ENCODE measurements at regions not wholly inside any gene's neighbourhood (a gene's known extent, or its start where the extent isn't known, plus 50 kb on each side); places are given as distances from the start of the nearest gene placed in this dataset.
A peak's percentile ranks its signal among the peaks of the same experiment; 100 is the strongest.

DNA sequence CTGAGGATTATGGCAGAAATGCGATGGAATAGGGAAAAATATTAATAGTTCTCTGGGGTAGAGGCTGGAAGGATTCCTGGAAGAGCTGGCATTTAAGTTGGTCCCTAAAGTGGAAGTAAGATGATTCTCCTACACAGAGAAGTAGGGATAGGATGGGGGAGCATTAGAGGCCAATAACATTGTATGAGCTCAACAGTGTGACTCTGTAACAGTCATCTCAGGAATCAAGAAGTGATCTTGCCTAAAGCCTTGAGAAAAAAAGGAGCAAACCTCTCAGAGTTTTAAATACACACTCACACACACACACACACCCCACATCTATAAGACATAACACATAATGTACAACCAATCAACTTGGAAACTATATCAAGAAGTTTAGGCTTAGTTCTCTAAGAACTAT lies 117.7 kb upstream of the CDK1 start:
- Histone ChIP-seq H3K4me3 (ENCODE audit: low read length) (no peak overlapping the region), H3K79me2 (ENCODE audit: low read length) (no peaks in the 10 kb centered on the region), H3K4me2 (ENCODE audit: low read length) (no peak overlapping the region), H3K9ac (ENCODE audit: low read length) (no peak overlapping the region), H3K36me3 (replicated peaks; ENCODE audit: low read depth, low read length) (no peaks in the 10 kb centered on the region), H3K4me1 (ENCODE audit: low read length) (no peaks in the 10 kb centered on the region), H3K27me3 (ENCODE audit: low read depth, low read length) (no peaks in the 10 kb centered on the region), H2AFZ (ENCODE audit: low read depth, low read length) (no peak overlapping the region), H3K9me3 (ENCODE audit: insufficient read depth, low read length) (no peaks in the 10 kb centered on the region), H4K20me1 (ENCODE audit: insufficient read depth, low read length) (no peaks in the 10 kb centered on the region), H3K27ac (ENCODE audit: low read length) (no peak overlapping the region)
- no peak for TF ChIP-seq EZH2phosphoT487 (IDR thresholded peaks at IDR 0.05; ENCODE audit: low read depth)
- TF ChIP-seq, protein P1, sequence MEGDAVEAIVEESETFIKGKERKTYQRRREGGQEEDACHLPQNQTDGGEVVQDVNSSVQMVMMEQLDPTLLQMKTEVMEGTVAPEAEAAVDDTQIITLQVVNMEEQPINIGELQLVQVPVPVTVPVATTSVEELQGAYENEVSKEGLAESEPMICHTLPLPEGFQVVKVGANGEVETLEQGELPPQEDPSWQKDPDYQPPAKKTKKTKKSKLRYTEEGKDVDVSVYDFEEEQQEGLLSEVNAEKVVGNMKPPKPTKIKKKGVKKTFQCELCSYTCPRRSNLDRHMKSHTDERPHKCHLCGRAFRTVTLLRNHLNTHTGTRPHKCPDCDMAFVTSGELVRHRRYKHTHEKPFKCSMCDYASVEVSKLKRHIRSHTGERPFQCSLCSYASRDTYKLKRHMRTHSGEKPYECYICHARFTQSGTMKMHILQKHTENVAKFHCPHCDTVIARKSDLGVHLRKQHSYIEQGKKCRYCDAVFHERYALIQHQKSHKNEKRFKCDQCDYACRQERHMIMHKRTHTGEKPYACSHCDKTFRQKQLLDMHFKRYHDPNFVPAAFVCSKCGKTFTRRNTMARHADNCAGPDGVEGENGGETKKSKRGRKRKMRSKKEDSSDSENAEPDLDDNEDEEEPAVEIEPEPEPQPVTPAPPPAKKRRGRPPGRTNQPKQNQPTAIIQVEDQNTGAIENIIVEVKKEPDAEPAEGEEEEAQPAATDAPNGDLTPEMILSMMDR (IDR thresholded peaks at IDR 0.05; ENCODE audit: low read depth, low read length), result no peak

DNA sequence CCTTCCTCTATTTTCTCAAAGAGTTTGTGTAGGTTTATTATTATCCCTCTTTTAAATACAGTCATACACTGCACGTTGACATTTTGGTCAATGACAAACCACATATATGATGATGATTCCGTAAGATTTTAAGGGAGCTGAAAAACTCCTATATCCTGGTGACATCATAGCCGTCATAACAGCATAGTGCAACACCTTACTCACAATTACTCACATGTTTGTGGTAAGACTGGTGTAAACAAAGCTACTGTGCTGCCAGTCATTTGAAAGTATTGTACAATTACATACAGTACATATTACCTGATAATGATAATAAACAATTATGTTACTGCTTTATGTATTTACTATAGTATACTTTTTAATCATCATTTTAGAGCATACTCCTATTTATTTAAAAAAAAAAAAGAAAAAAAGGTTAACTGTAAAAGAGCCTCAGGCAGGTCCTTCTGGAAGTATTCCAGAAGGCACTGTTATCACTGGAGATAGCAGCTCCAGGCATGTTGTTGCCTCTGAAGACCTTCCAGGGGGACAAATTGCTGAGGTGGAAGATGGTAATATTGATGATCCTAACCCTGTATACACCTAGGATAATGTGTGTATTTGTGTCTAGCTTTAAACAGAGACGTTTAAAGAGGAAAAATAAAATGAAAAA lies 123.3 kb upstream of the CDK1 start:
- H3K4me3 ChIP-seq (ENCODE audit: low read length), result no peak overlapping the region
- H3K4me1 ChIP-seq (ENCODE audit: low read length), result peaks cover 13% of the 10 kb centered on the region
- no peaks in the 10 kb centered on the region for H3K27me3 ChIP-seq (ENCODE audit: low read depth, low read length)
- H3K79me2 ChIP-seq (ENCODE audit: low read length), result no peaks in the 10 kb centered on the region
- no peaks in the 10 kb centered on the region for H3K9me3 ChIP-seq (ENCODE audit: insufficient read depth, low read length)
- no peaks in the 10 kb centered on the region for H4K20me1 ChIP-seq (ENCODE audit: insufficient read depth, low read length)
- H3K9ac ChIP-seq (ENCODE audit: low read length), result no peak overlapping the region
- no peaks in the 10 kb centered on the region for H3K36me3 ChIP-seq (replicated peaks; ENCODE audit: low read depth, low read length)
- H3K27ac ChIP-seq (ENCODE audit: low read length), result no peak overlapping the region
- H3K4me2 ChIP-seq (ENCODE audit: low read length), result no peak overlapping the region
- H2AFZ ChIP-seq (ENCODE audit: low read depth, low read length), result no peak overlapping the region
- TF ChIP-seq EZH2phosphoT487 (IDR thresholded peaks at IDR 0.05; ENCODE audit: low read depth), result no peak
- TF ChIP-seq, protein P1 (IDR thresholded peaks at IDR 0.05; ENCODE audit: low read depth, low read length), result no peak

DNA sequence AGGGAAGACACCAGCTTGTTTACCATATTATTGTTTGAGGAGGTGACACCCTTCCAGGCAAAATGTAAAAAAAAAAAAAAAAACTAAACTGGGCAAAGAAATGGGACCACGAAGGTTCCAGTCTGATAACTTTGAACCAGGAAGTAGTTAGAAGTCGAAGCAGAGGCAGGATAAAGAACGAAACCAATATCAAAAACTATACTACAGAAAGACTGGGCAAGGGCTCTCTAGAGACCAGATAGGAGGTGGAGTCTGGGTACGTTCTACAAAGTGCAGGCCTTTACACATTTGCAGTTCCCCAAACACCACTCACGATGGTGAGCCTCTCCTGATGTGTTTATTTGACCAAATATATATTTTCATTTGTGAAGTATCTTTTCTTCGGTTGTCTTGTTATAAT lies 125.7 kb upstream of the CDK1 start:
- Histone ChIP-seq H3K4me2 (ENCODE audit: low read length) (peak overlapping the region; percentile 30), H3K4me1 (ENCODE audit: low read length) (peaks cover 13% of the 10 kb centered on the region), H3K27me3 (ENCODE audit: low read depth, low read length) (no peaks in the 10 kb centered on the region), H2AFZ (ENCODE audit: low read depth, low read length) (peak overlapping the region; percentile 46; the same call in 1 of the 2 replicates), H3K27ac (ENCODE audit: low read length) (no peak overlapping the region), H3K9ac (ENCODE audit: low read length) (no peak overlapping the region), H3K4me3 (ENCODE audit: low read length) (peak overlapping the region; percentile 31; the same call in 1 of the 2 replicates), H3K9me3 (ENCODE audit: insufficient read depth, low read length) (no peaks in the 10 kb centered on the region), H4K20me1 (ENCODE audit: insufficient read depth, low read length) (no peaks in the 10 kb centered on the region), H3K36me3 (replicated peaks; ENCODE audit: low read depth, low read length) (no peaks in the 10 kb centered on the region), H3K79me2 (ENCODE audit: low read length) (no peaks in the 10 kb centered on the region)
- TF ChIP-seq, protein P1 (IDR thresholded peaks at IDR 0.05; ENCODE audit: low read depth, low read length), result no peak
- TF ChIP-seq EZH2phosphoT487 (IDR thresholded peaks at IDR 0.05; ENCODE audit: low read depth), result no peak

DNA sequence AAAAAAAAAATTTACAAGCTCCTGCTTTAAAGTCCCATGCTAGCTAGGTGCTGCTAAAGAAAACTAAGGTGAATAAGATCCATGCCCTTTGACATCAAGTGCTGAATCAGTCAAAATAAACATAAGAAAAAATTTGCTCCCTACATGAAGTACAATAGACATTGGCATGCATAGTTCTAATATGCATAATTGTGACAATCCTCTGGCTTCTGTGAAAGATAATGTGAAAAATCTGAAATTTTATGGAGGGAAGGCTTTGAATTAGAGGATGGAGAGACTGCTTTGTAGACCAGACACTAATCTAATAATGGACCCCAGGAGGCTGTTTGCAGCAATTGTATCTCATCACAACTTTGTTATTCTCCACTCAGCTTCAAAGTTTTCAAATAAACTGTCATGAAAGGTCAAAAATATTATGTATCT lies 127.9 kb upstream of the CDK1 start:
- Histone ChIP-seq H2AFZ (ENCODE audit: low read depth, low read length) (no peak overlapping the region), H3K79me2 (ENCODE audit: low read length) (no peaks in the 10 kb centered on the region), H3K9ac (ENCODE audit: low read length) (no peak overlapping the region), H3K27me3 (ENCODE audit: low read depth, low read length) (no peaks in the 10 kb centered on the region), H3K4me3 (ENCODE audit: low read length) (no peak overlapping the region), H4K20me1 (ENCODE audit: insufficient read depth, low read length) (no peaks in the 10 kb centered on the region), H3K27ac (ENCODE audit: low read length) (no peak overlapping the region), H3K4me2 (ENCODE audit: low read length) (no peak overlapping the region), H3K4me1 (ENCODE audit: low read length) (peaks cover 15% of the 10 kb centered on the region), H3K9me3 (ENCODE audit: insufficient read depth, low read length) (no peaks in the 10 kb centered on the region), H3K36me3 (replicated peaks; ENCODE audit: low read depth, low read length) (no peaks in the 10 kb centered on the region)
- TF ChIP-seq, protein P1 (IDR thresholded peaks at IDR 0.05; ENCODE audit: low read depth, low read length), result no peak
- TF ChIP-seq EZH2phosphoT487 (IDR thresholded peaks at IDR 0.05; ENCODE audit: low read depth), result no peak
